ENCODE measurements at regions not wholly inside any gene's neighbourhood (a gene's known extent, or its start where the extent isn't known, plus 50 kb on each side); places are given as distances from the start of the nearest gene placed in this dataset.

GRCh38 chr9:119739476-119739875 is 370.2 kb upstream of the BRINP1 start:
- Mint-ChIP-seq H3K4me3 (no peak overlapping the region), H3K27ac (no peak overlapping the region), H3K27me3 (peaks cover 0 to 2% of the 10 kb centered on the region in 2 donors), H3K9me3 (peaks cover 0 to 27% (median 9%) of the 10 kb centered on the region in 8 donors), H3K4me1 (no peaks in the 10 kb centered on the region), H3K36me3 (no peaks in the 10 kb centered on the region)
- H3K27me3 ChIP-seq (ENCODE audit: insufficient read depth, low read length) = no peaks in the 10 kb centered on the region
- H3K9me3 ChIP-seq (ENCODE audit: control insufficient read depth in 1 of 2, low read length in 2 of 2) = no peaks in the 10 kb centered on the region
- CTCF ChIA-PET (ENCODE audit: partially characterized antibody) = no interaction called here
- no peaks in the 10 kb centered on the region for H3K4me1 ChIP-seq (ENCODE audit: insufficient read depth, low read length)
- H3K27ac ChIP-seq (ENCODE audit: low read depth, low read length) = no peak overlapping the region
- no peak for DNase-seq
- no peaks in the 10 kb centered on the region for H3K36me3 ChIP-seq (ENCODE audit: insufficient read depth, low read length)
- intact Hi-C loops (cut with micrococcal nuclease) = no loop called here
- H3K4me3 ChIP-seq (ENCODE audit: low read length in 2 of 2) = no peak overlapping the region
- POLR2A ChIA-PET (ENCODE audit: partially characterized antibody) = no interaction called here

DNA sequence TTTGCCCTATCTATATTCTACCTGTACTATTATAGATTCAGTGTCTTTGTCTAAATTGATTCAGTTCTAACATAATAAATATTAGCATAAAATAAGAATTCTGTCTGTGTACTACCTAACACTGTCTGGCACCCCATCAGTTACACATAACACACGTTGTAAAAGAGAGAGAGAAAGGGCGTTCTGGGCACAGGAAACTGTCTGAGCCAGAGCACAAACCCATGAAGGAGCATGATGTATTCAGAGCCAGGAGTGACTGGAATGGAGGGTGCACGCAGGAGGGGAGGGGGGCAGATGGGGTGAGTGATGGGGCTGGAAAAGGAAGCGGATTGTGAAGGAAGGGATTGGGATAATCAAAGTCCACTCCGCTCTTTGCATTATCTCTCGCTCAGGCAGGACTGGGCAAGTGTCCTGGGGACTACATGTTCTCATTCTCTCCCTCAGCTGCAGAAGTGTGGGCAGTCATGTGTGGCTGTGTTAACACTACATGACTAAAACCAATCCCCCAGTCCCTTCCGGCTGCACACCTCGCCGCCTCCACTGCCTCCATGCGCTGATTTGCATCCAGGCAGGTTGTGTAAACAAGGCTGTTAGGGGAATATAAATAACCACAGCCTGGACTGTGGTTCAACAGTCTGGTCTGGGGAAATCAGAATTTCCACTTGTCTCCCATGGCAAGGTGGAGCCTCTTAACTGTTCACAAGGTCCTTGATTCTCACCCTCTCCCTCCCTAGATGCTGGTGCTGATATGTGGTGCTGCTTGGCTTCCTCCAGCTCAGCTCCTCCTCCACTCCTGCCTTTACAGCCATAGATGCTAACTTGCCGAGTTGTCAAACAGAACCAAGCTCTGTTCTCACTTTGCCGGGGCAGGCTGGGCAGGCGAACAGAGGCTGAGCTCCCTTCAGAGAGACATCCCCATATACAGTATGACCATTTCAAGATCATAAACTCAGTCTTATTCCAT is 367.5 kb upstream of the BRINP1 start:
- Mint-ChIP-seq H3K9me3 (peaks cover 0 to 22% (median 4%) of the 10 kb centered on the region in 8 donors), H3K27ac (no peak overlapping the region), H3K27me3 (no peaks in the 10 kb centered on the region), H3K4me1 (no peaks in the 10 kb centered on the region), H3K36me3 (no peaks in the 10 kb centered on the region), H3K4me3 (peak overlapping the region in 1 of 8 donors; percentile 2)
- Histone ChIP-seq H3K4me1 (ENCODE audit: insufficient read depth, low read length) (no peaks in the 10 kb centered on the region), H3K27me3 (ENCODE audit: insufficient read depth, low read length) (no peaks in the 10 kb centered on the region), H3K9me3 (ENCODE audit: control insufficient read depth in 1 of 2, low read length in 2 of 2) (no peaks in the 10 kb centered on the region), H3K4me3 (ENCODE audit: low read length in 2 of 2) (no peak overlapping the region), H3K36me3 (ENCODE audit: insufficient read depth, low read length) (no peaks in the 10 kb centered on the region), H3K27ac (ENCODE audit: low read depth, low read length) (no peak overlapping the region)
- ChIA-PET CTCF (ENCODE audit: partially characterized antibody) (no interaction called here), POLR2A (ENCODE audit: partially characterized antibody) (no interaction called here)
- no peak for DNase-seq
- intact Hi-C loops (cut with micrococcal nuclease) = no loop called here

GRCh38 chr9:119727988-119728387 is 358.8 kb upstream of the BRINP1 start:
- H3K9me3 Mint-ChIP-seq = peaks cover 2 to 22% (median 9%) of the 10 kb centered on the region in 8 donors
- H3K4me3 Mint-ChIP-seq = no peak overlapping the region
- no peaks in the 10 kb centered on the region for H3K4me1 Mint-ChIP-seq
- H3K27ac Mint-ChIP-seq = no peak overlapping the region
- Histone ChIP-seq H3K4me3 (ENCODE audit: low read length in 2 of 2) (no peak overlapping the region), H3K9me3 (ENCODE audit: control insufficient read depth in 1 of 2, low read length in 2 of 2) (no peaks in the 10 kb centered on the region), H3K27me3 (ENCODE audit: insufficient read depth, low read length) (no peaks in the 10 kb centered on the region), H3K36me3 (ENCODE audit: insufficient read depth, low read length) (no peaks in the 10 kb centered on the region), H3K27ac (ENCODE audit: low read depth, low read length) (no peak overlapping the region), H3K4me1 (ENCODE audit: insufficient read depth, low read length) (no peaks in the 10 kb centered on the region)
- POLR2A ChIA-PET (ENCODE audit: partially characterized antibody) = no interaction called here
- H3K36me3 Mint-ChIP-seq = no peaks in the 10 kb centered on the region
- no peak for DNase-seq
- H3K27me3 Mint-ChIP-seq = no peaks in the 10 kb centered on the region
- intact Hi-C loops (cut with micrococcal nuclease) = no loop called here
- CTCF ChIA-PET (ENCODE audit: partially characterized antibody) = no interaction called here

DNA sequence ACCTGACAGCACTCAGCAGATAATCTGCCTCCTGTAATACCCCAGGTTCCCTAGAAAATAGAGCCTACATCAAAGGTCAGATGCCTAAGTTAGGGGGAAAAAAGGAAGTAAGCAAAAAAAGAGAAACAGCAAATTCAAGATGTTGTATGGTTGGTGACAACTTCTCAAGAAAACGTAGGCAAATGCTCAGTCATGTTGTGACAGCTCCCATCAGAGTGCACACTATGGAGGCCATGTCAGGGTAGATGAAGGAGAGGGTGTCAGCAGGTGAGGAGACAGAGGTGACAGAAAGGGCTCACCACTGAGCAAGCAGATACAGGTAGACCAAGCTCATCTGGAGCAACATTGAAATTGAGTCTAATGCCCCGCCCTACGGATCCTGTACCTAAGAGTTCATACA is 356.8 kb upstream of the BRINP1 start:
- Histone ChIP-seq H3K27ac (ENCODE audit: low read depth, low read length) (no peak overlapping the region), H3K27me3 (ENCODE audit: insufficient read depth, low read length) (no peaks in the 10 kb centered on the region), H3K4me3 (ENCODE audit: low read length in 2 of 2) (no peak overlapping the region), H3K36me3 (ENCODE audit: insufficient read depth, low read length) (no peaks in the 10 kb centered on the region), H3K9me3 (ENCODE audit: control insufficient read depth in 1 of 2, low read length in 2 of 2) (no peaks in the 10 kb centered on the region), H3K4me1 (ENCODE audit: insufficient read depth, low read length) (no peaks in the 10 kb centered on the region)
- Mint-ChIP-seq H3K4me1 (no peaks in the 10 kb centered on the region), H3K9me3 (peaks cover 1 to 15% (median 6%) of the 10 kb centered on the region in 8 donors), H3K36me3 (no peaks in the 10 kb centered on the region), H3K27ac (no peak overlapping the region), H3K27me3 (no peaks in the 10 kb centered on the region), H3K4me3 (no peak overlapping the region)
- POLR2A ChIA-PET (ENCODE audit: partially characterized antibody) = no interaction called here
- intact Hi-C loops (cut with micrococcal nuclease) = no loop called here
- no peak for DNase-seq
- CTCF ChIA-PET (ENCODE audit: partially characterized antibody) = no interaction called here

DNA sequence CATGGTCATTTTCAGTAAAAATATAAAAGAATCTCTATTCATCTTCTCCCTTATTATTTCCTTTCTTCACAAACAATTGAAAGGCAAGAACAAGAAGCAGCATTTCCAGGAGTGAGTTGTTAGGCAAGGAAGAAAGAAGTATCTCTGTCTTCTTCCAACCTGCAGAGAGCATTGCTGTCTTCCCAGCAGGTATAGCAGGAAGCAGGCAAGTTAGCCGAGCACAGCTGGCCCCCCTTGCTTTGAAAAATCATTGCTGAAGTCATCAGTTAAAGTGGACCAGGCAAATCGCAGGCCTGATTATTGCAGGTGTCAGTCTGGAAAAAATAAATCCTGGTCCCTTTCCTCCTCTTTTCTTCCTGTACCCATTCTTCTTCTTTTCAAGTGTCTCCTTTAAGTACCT is 353.1 kb upstream of the BRINP1 start:
- POLR2A ChIA-PET (ENCODE audit: partially characterized antibody) = no interaction called here
- Histone ChIP-seq H3K4me3 (ENCODE audit: low read length in 2 of 2) (no peak overlapping the region), H3K27ac (ENCODE audit: low read depth, low read length) (no peak overlapping the region), H3K27me3 (ENCODE audit: insufficient read depth, low read length) (no peaks in the 10 kb centered on the region), H3K9me3 (ENCODE audit: control insufficient read depth in 1 of 2, low read length in 2 of 2) (no peaks in the 10 kb centered on the region), H3K36me3 (ENCODE audit: insufficient read depth, low read length) (no peaks in the 10 kb centered on the region), H3K4me1 (ENCODE audit: insufficient read depth, low read length) (no peaks in the 10 kb centered on the region)
- intact Hi-C loops (cut with micrococcal nuclease) = no loop called here
- Mint-ChIP-seq H3K4me3 (no peak overlapping the region), H3K9me3 (peaks cover 0 to 10% (median 3%) of the 10 kb centered on the region in 8 donors), H3K27ac (no peak overlapping the region), H3K4me1 (no peaks in the 10 kb centered on the region), H3K27me3 (no peaks in the 10 kb centered on the region), H3K36me3 (no peaks in the 10 kb centered on the region)
- DNase-seq = no peak
- CTCF ChIA-PET (ENCODE audit: partially characterized antibody) = no interaction called here

GRCh38 chr9:119712325-119712724 is 343.1 kb upstream of the BRINP1 start:
- no peaks in the 10 kb centered on the region for H3K9me3 ChIP-seq (ENCODE audit: control insufficient read depth in 1 of 2, low read length in 2 of 2)
- no peak overlapping the region for H3K27ac ChIP-seq (ENCODE audit: low read depth, low read length)
- intact Hi-C loops (cut with micrococcal nuclease) = no loop called here
- no peaks in the 10 kb centered on the region for H3K36me3 ChIP-seq (ENCODE audit: insufficient read depth, low read length)
- no peaks in the 10 kb centered on the region for H3K4me1 ChIP-seq (ENCODE audit: insufficient read depth, low read length)
- Mint-ChIP-seq H3K9me3 (peaks cover 0 to 7% (median 2%) of the 10 kb centered on the region in 8 donors), H3K36me3 (no peaks in the 10 kb centered on the region), H3K27me3 (no peaks in the 10 kb centered on the region), H3K27ac (no peak overlapping the region), H3K4me3 (no peak overlapping the region), H3K4me1 (no peaks in the 10 kb centered on the region)
- no peaks in the 10 kb centered on the region for H3K27me3 ChIP-seq (ENCODE audit: insufficient read depth, low read length)
- no peak for DNase-seq
- ChIA-PET CTCF (ENCODE audit: partially characterized antibody) (no interaction called here), POLR2A (ENCODE audit: partially characterized antibody) (no interaction called here)
- no peak overlapping the region for H3K4me3 ChIP-seq (ENCODE audit: low read length in 2 of 2)

DNA sequence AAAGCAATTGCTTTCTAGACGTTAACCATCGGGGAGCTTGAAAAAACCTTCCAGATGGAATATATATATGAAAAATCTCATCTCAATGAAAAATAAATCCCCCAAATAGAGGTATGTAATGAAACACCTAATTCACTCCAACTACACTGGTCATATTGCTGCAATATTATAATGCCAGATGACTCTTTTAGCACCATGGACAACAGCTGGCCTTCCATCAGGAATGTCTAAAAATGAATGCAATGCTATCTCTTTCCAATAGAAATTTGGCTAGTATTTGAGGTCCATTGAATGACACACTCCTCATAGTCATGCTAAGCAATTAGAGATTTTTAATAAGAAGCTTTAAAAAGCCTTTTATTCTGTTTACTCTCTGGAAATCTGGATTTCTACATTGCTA is 340.2 kb upstream of the BRINP1 start:
- no peak overlapping the region for H3K4me3 Mint-ChIP-seq
- H3K27ac Mint-ChIP-seq = no peak overlapping the region
- no peak for DNase-seq
- intact Hi-C loops (cut with micrococcal nuclease) = no loop called here
- H3K4me1 ChIP-seq (ENCODE audit: insufficient read depth, low read length) = no peaks in the 10 kb centered on the region
- H3K4me3 ChIP-seq (ENCODE audit: low read length in 2 of 2) = no peak overlapping the region
- H3K36me3 Mint-ChIP-seq = no peaks in the 10 kb centered on the region
- H3K27ac ChIP-seq (ENCODE audit: low read depth, low read length) = no peak overlapping the region
- CTCF ChIA-PET (ENCODE audit: partially characterized antibody) = no interaction called here
- H3K9me3 ChIP-seq (ENCODE audit: control insufficient read depth in 1 of 2, low read length in 2 of 2) = no peaks in the 10 kb centered on the region
- POLR2A ChIA-PET (ENCODE audit: partially characterized antibody) = no interaction called here
- no peaks in the 10 kb centered on the region for H3K27me3 ChIP-seq (ENCODE audit: insufficient read depth, low read length)
- no peaks in the 10 kb centered on the region for H3K36me3 ChIP-seq (ENCODE audit: insufficient read depth, low read length)
- H3K27me3 Mint-ChIP-seq = no peaks in the 10 kb centered on the region
- peaks cover 0 to 7% (median 2%) of the 10 kb centered on the region in 8 donors for H3K9me3 Mint-ChIP-seq
- H3K4me1 Mint-ChIP-seq = no peaks in the 10 kb centered on the region
